NCI-H526 treated with DMSO at 0.1 percent for 48 hours (cell line): ENCODE measurements at regions not wholly inside any gene's neighbourhood (a gene's known extent, or its start where the extent isn't known, plus 50 kb on each side); places are given as distances from the start of the nearest gene placed in this dataset.
"Not testable (repeated sequence)": the region's sequence is repeated elsewhere in the genome, so short reads cannot be mapped to it uniquely, and the experiment has no call there.

Experiments used
- DNase-seq: peaks from one replicate; lab custom pipeline; 2025; lab: John Stamatoyannopoulos, UW

- DNase-seq = no peak
Measured at GRCh38 chr6:120804612-120805011, 529.7 kb downstream of the TBC1D32 start.

- no peak for DNase-seq
Measured at GRCh38 chr6:120786682-120787081, 547.6 kb downstream of the TBC1D32 start.

GRCh38 chr6:120786256-120786655 is 548.0 kb downstream of the TBC1D32 start:
- DNase-seq = no peak

GRCh38 chr6:120785459-120786086 is 548.7 kb downstream of the TBC1D32 start:
- DNase-seq = no peak

- DNase-seq = no peak
Measured at GRCh38 chr6:120779441-120779840, 554.8 kb downstream of the TBC1D32 start.

- no peak for DNase-seq
Measured at GRCh38 chr6:120775698-120776097, 558.6 kb downstream of the TBC1D32 start.

GRCh38 chr6:120774275-120774674 is 560.0 kb downstream of the TBC1D32 start:
- no peak for DNase-seq

GRCh38 chr6:120771019-120771418 is 563.3 kb downstream of the TBC1D32 start:
- no peak for DNase-seq

GRCh38 chr6:120764312-120764711 is 570.0 kb downstream of the TBC1D32 start:
- DNase-seq = peak; percentile 7

GRCh38 chr6:120759570-120759969 is 574.7 kb downstream of the TBC1D32 start:
- no peak for DNase-seq

GRCh38 chr6:120748574-120748973 is 585.7 kb downstream of the TBC1D32 start:
- DNase-seq = not testable (repeated sequence)

- no peak for DNase-seq
Measured at GRCh38 chr6:120736740-120737139, 597.5 kb downstream of the TBC1D32 start.

GRCh38 chr6:120735641-120736040 is 598.6 kb downstream of the TBC1D32 start:
- no peak for DNase-seq

- no peak for DNase-seq
Measured at GRCh38 chr6:120711255-120711654, 623.0 kb downstream of the TBC1D32 start.

GRCh38 chr6:120700001-120700400 is 634.3 kb downstream of the TBC1D32 start:
- no peak for DNase-seq

GRCh38 chr6:120686492-120686891 is 647.8 kb downstream of the TBC1D32 start:
- DNase-seq = no peak

- DNase-seq = no peak
Measured at GRCh38 chr6:120682145-120682544, 652.1 kb downstream of the TBC1D32 start.

- DNase-seq = no peak
Measured at GRCh38 chr6:120681204-120681603, 653.1 kb downstream of the TBC1D32 start.

- no peak for DNase-seq
Measured at GRCh38 chr6:120675886-120676285, 658.4 kb downstream of the TBC1D32 start.

GRCh38 chr6:120671519-120671918 is 662.8 kb downstream of the TBC1D32 start:
- DNase-seq = no peak

GRCh38 chr6:120652506-120652905 is 681.8 kb downstream of the TBC1D32 start:
- DNase-seq = no peak

- no peak for DNase-seq
Measured at GRCh38 chr6:120648713-120649112, 685.6 kb downstream of the TBC1D32 start.

- DNase-seq = no peak
Measured at GRCh38 chr6:120646101-120646500, 688.2 kb downstream of the TBC1D32 start.

GRCh38 chr6:120632975-120633374 is 701.3 kb downstream of the TBC1D32 start:
- no peak for DNase-seq
